ENCODE measurements at regions not wholly inside any gene's neighbourhood (a gene's known extent, or its start where the extent isn't known, plus 50 kb on each side); places are given as distances from the start of the nearest gene placed in this dataset.

DNA sequence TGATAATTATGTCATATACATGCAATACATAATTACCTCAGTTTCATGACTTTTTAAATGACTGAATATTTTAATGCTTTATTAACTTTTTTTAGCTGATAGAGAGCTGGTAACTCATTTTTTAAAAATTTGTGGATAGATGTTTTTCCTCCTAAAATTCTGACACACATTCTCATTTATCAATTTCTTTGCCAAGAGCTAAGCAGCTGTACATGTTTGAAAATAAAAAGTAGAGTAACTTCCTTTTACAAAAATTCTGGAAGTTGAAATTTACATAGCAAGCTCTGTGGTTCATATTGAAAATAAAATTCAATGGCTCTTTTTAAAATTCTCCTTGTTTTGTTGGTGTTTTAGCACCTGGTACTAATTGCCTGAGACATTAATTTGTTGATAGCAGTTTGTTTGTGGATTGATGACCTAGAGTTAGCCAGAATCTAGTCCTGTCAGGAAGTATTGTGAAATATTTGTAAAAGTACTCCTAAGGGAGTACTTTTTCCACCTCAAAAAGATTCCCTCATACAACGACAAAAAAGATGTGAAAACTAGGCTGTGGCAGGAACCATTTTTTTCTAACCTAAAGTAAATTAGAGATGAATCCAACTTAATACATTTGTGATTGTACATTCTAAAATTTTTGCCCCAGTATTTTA lies 621.8 kb downstream of the BCKDHB start:
- DNase-seq (ENCODE audit: low spot score), result no peak

DNA sequence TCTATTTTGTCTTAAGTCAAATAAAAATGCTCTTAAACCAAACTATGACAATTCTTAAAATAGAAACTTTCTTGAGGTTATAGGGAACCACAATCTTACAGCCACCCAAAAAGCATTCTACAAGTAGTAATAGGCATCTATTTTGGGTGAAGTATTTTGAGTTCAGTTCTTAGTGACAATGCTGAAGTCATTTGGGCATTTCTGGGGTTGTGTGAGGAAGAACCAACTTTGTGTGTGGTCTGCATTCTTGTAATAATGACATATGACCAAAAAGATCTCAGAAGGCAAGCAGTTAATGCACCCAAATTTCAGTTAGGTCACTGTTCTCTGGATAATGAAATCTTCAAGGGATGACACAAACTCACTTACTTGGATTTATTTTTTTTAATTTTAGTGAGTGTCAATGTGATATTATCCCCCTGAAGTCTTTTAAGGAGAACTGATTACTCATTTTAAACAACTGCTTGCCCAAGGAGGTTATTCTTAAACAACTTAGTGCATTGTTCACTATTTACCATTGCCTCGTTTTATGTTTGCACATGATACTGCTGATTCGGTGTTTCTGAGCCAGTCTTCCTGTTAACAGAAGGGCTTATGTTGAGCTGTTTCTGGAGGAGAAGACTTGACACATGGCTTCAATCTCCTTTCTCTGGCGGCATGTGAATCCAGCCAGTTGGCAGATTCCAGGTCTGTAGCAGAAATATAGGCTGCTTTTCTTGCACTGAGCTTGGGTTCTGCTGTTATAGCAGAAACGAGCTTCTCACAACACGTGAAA lies 618.9 kb downstream of the BCKDHB start:
- DNase-seq (ENCODE audit: low spot score), result no peak

DNA sequence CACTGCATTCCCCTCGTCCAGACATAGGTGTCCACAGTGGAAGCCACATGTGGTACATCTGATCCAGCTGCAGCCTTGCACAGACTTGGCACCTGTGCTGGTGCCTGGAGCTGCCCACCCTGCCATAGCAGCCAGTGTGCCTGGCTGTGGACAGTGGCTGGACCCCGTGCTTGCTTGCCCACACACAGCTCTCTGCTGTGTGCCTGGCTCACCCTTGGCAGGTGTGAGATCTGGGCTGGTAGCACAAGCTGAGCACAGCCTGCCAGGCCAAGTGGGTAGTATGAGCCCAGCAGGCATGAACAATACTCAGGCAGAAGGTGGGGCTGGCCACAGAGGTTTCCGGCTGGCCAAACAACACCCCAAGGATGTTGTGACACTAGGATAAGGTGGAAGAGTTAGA lies 614.4 kb downstream of the BCKDHB start:
- DNase-seq (ENCODE audit: low spot score), result no peak

DNA sequence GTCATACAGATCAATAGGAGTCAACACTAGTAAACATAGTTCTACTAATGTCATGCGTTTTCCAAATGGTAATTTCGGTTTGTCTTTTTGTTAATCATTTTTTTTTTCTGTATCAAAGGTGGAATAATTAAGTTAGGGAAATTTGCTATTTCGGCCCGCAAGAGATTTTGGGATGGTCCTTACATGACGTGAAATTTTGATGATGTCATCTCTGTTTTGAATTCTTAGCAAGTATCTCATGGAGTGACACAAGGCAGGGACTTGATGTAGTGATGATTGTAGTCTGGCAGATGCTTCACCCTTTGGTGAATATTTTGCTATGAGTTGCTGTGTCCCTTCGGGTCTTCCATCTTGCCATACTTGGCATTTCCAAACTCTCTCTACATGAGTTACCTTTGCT lies 608.0 kb downstream of the BCKDHB start:
- no peak for DNase-seq (ENCODE audit: low spot score)

DNA sequence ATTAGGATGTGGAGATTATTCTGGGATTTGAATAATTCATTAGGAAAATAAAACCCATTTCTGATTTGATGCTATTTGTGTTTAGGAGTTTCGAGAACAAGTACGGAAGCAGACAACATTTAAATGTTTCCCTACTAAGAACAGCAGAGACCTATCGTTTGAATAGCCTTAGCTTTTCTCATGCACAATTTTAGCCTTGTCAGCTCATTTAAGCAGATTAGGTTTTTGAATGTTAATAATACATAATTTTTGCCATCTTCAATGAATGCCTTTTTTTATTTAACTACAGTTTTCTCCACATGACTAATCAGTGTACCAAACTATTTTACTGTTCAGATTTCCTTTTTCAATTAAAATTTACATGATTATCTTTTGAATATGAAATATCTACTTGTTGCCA lies 592.0 kb downstream of the BCKDHB start:
- DNase-seq (ENCODE audit: low spot score), result no peak

DNA sequence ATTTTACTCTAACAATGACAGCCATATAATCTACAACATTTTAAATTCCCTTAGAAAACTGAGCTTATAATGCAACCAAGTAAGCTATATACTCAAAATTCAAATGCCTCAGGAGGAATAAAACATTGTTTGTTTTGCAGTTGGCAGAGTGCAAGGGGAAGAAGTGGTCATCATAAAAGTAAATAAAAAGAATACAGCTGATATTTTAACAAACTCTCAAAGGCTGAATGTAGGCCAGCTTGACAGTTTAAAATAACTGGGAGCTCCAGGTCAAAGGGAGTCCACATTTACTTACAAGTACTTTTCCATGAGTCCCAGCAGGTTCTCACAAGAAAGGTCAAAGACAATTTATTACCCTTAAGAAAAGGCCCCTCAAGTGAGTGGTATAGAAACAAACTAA lies 589.8 kb downstream of the BCKDHB start:
- no peak for DNase-seq (ENCODE audit: low spot score)

DNA sequence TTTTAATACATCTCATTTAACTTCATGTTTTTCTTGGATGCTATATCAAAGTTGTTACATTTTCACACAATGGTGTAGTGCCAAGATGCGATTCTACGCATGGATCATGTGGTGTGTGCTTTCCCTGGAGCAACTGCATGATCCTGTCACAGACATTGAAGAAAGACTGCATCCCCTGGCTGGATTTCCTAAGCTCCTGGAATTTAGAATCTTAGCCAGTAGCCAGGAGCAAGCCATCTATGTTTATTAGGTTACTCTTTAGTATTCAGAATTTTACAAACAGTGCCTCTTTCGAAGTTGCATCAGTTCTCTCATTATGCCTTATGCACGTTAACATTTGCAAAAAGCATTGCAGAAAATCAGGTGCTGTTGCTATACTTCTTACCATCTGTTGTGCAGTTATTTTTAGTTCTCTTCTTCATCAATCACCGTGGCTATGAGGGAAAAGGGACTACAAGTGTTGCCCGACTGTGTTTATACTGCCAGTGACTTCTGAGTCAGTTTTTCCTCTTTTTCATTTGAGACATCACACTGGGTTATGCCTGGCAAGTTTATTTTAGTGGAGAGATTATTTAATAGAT lies 584.2 kb downstream of the BCKDHB start:
- DNase-seq (ENCODE audit: low spot score), result no peak

DNA sequence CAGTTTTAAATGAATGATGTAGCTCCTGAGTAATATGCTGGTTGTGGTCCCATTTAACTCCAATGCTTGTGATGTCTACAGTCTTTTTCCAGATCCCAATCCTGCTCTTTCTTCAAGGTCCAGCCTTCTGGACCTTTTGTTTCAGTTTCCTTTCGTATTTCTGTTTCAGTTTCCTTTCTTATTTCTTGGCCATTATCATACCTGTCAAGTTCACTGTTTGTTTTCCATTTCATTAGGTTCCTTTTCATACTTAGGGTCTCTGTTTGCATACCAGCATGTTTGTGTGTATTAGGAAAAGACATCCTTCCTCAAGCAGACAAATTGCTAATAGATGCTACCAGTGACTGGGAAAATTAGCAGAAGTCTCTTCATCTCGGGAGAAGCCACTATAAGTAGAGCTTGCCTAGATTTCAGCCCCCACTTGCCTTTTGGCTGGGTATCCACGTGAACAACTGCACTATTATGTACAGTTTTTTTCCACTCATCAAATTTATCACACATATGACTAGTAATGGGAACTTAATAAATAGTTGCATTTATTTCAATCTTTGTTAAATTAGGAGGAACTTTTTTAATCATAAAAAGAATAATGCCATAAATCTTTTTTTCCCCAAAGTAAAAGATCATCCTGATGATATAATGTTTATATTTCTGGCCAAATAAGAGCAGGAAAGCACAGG lies 583.4 kb downstream of the BCKDHB start:
- no peak for DNase-seq (ENCODE audit: low spot score)

DNA sequence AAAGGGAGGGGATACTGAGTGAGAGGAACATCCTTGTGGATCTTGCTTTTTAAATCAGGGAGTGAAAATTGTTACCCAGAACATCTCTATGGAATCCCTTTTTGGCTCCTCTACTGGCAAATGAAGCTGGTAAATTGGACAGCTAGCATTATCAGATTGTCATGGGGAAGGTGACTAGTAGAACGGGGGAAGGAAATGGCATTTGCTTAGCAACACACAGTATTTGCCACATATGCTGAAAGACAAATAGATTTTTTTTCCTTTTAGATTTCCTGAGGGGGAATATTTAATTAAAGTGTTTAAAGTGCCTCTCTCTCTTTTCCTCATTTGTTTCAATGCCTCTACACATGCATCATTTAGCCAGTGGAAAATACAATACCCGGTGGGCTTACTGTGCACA lies 573.5 kb downstream of the BCKDHB start:
- no peak for DNase-seq (ENCODE audit: low spot score)

DNA sequence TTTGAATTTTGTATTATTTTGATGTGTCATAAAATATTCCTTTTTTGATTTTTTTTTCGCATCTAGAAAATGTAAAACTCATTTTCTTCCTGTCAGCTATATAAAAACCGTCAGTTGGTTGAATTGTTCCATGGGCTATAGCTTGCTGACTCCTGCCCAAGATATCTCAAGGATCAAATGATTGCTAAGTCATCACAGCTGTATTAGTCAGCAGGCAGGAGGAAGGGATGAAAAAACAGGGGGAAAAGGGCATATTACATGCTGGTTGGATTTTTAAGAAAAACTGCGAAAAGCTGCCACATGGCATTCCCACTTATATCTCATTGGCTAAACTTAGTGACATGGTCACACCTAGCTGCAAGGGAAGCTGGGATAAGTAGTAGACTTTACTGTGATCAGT lies 569.9 kb downstream of the BCKDHB start:
- peak; percentile 5 for DNase-seq (ENCODE audit: low spot score)

DNA sequence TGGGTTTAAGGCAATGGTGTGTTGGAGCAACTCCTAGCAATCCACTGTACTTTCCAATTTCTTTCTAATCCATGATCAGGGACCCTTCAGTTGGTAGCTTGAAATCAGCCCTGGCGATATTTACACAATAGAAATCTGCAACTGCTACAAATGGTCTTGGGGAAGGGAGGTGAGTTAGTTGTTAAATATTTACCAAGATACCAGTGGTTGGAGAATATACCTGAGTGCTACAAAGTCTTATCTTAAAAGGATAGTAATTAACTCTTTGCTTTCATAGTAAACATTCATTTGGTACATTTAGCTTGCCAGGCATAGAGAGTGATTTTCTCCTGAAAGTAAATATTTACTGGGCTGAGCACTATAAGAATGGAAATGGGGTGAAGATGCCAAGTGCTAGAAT lies 568.2 kb downstream of the BCKDHB start:
- DNase-seq (ENCODE audit: low spot score), result no peak

DNA sequence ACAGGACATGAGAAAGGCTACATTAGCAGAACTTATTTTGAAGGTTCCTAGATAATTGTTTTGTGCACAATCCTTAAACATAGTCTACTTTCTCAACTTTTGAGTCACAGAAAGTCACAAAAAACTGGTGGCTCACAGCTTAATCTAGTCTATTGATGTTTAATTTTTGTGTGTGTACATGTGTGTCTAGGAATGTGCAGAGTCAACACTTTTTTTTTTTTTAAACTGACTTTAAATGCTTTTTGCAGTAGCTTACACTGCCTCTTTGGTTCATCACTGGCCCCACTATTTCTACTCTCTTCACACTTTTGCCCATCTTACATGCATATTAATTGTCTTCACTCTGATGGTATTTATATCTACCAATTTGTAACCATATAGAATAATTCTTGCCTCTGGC lies 566.9 kb downstream of the BCKDHB start:
- no peak for DNase-seq (ENCODE audit: low spot score)

DNA sequence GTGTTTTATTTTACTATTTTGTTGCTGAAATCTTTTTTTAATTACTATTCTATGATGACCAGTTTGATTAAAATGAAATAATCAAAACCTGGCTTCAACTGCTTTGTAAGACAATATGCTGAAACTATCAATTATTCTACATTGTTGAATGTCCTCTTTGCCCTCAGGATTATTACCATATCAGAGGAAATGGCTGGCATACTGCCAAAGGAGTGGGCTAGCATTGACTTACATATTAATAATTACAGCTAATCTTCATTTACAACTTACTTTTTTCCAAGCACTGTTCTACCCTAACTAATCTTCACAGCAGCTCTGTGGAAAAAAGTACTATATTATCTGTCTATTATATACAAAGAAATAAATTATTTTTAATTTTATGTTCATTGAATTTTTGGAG lies 560.5 kb downstream of the BCKDHB start:
- no peak for DNase-seq (ENCODE audit: low spot score)

DNA sequence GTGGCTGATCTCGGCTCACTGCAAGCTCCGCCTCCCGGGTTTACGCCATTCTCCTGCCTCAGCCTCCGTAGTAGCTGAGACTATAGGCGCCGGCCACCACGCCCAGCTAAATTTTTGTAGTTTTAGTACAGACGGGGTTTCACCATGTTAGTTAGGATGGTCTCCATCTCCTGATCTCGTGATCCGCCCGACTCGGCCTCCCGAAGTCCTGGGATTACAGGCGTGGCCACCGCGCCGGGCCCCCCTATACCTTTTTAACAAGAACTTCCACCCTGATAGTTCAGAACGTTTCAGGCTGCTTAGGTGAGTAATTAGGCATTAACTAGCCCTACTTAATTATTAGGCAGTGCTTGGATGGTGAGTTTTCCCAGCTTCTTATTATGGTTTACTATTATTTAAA lies 552.5 kb downstream of the BCKDHB start:
- no peak for DNase-seq (ENCODE audit: low spot score)

DNA sequence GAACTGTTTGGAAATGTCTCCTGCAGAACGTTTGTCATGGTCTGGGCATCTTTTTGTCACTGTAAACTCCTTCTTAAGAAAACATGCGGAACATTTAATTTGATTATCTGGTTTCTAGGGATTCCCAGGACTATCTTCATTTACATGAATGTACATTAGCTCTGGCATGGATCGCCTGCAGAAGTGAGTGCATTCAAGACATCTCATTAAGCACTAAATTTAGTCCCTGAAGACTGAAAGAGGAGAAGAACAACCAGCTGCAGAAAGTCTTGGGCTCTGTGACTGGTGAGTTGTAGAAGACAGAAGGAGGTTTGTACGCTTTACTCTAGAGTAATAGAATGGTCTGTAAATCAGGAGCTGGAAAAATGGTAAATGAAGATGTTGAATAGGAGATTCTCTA lies 540.7 kb downstream of the BCKDHB start:
- no peak for DNase-seq (ENCODE audit: low spot score)

DNA sequence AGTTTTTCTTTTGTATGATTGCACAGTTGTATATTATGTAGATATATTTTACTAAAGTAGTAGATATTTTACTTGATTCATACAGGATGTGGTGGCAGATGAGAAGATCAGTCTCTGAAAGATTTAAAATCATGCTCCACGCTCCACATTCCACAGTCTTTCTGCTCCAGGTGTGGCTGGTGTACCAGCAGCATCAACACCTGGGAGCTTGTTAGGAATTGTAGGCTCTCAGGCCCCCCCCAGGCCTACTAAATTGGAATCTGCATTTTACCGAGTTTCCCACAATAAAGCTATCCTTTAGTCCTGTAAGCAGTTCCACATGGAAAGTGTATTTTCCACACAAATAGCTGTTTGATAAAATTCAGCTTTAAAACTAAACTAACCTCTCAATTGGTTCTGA lies 537.4 kb downstream of the BCKDHB start:
- no peak for DNase-seq (ENCODE audit: low spot score)

DNA sequence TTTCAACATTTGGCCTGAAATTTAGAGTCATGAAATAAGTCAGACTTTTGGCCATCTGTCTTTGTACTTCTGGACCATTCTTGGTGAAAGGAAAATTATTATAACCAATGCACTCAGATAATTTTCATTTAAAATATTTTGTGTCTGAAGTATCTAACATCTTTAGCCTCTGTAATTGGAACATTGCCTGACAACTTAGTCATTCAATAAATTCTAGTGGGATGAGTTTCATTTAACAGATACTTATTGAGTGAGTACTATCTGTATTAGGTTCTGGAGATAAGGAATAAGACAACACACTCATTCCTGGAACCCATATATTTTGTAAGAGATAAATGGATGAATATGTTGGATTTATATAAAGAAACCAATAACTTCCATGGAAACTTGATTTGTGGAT lies 536.0 kb downstream of the BCKDHB start:
- DNase-seq (ENCODE audit: low spot score), result no peak

DNA sequence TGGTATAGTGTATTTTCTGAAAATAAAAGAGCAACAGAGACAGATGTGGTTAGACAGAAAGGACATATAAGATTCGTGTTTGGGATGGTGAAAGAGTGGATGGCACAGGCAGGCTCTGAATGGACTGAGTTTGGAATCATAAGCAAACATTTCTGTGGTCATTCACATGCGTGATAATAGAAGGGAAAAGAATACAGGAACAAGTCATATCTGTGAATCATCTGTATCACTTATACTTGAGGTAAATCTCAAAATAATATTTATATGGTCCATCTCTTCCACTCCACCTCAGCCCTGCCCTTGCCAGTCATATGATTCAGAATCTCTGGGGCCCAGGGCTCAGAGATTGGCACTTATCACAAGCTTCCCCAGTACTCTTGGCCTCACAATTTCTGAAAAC lies 535.1 kb downstream of the BCKDHB start:
- no peak for DNase-seq (ENCODE audit: low spot score)

DNA sequence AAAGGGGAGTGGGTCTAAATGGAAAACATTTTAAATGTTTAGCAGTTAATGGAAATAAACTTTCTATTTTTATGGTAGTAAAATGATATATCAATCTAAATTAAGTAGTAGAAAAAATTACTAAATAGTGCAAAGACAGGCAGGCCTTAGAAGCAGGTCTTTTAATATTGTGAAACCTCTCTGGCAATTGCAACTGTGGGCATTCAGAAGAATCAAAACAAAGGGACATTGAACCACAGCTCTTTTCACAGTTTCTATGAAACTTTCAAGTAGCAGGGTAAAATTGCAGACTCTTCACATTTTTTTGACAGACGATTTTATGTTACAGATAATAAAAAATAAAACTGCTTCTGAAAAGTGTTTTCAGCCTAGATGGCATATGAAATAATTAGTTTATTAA lies 533.7 kb downstream of the BCKDHB start:
- no peak for DNase-seq (ENCODE audit: low spot score)

DNA sequence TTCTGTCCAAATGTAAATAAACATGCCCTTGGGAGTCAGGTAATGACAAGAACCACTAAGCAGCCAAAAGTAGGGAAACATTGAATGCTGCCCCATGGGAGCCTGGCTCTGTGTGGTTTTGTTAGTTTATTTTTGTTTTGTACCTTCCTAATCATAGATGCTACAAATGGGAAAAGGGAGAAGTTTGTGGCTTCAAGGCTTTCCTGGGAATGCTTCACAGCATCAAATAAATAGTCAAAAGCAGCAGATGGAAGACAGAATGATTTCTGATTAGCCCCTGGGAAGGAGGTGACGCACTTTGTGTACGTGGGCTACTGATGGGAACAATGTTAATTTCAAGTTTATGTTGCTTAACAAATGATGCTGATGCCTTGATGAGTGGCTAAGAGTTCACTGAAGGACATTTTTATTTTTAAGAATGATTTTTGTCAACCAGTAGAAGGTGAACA lies 532.7 kb downstream of the BCKDHB start:
- no peak for DNase-seq (ENCODE audit: low spot score)

DNA sequence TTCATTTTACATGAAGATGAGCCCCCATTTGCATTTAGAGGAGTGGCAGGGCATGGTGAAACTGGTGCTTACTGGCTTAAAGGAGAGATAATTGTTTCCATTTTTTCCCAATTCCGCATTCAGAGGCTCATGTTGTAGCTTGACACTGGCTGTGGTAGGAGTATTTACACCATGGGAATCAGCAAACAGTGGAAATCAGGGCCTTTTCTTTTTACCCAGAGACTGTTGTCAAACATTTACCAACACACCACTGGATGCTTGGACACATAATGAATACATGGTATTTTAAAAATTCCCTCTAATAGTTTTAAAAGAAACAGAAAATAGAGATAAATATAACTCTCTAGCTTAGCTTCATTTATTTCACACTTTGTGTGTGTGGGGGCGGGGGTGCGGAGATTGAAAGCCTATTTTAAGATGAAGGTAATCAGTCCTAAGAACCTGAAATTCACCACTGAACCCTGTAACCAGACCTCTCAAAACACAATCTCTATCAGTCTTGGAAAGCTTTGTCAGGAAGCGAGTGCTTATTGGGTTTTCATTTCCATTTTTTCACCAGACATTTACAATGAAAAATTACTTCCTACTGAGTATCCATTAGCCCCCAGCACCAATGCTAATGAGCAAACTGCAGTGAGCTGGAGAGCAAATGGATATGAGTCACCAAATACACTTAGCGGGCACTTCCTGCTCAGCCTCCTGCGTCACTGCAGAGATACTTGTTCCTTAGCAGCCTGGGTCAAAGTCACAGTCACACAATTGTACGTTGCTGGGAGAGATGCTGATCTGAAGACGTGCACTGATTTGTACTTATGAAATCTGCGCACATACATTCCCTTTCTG lies 532.0 kb downstream of the BCKDHB start:
- DNase-seq (ENCODE audit: low spot score), result peak; percentile 93

DNA sequence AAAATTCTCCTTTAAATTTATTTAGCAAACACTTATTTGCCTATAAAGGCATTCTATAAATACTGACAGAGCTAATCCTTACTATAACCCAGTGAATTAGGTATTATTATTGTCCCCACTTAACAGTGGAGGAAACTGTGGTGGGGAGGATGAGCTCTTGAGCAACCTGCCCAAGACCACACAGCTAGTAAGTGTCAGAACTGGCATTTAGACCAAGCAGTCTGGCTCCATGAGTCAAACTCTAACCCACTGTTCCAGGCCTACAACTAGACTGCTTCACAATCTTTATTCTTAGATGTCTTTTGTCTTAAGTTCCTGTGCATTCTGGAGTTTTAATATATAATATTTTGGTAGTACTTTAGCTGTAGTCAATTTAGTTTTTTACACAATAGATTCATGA lies 530.8 kb downstream of the BCKDHB start:
- DNase-seq (ENCODE audit: low spot score), result no peak
